ENCODE measurements at regions not wholly inside any gene's neighbourhood (a gene's known extent, or its start where the extent isn't known, plus 50 kb on each side); places are given as distances from the start of the nearest gene placed in this dataset.

DNA sequence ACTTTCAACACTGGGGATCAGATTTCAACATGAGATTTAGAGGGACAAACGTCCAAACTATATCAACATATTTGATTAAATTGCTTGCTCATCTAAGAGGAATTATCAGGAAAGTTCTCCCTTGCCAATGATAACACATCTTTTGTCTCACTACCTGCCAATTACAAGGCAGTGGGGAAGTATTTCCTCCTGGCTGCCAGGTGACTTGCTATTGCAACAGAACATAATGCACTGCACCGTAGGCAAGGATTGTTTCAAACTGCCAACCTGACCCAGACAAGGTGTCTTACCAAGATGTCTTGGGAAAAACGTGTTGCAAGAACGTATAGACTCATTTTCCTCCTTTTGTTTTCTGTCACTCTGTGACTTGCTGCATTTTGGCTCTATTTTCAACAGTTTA is 711.6 kb downstream of the METTL15 start:
- peak; percentile 61; the same call in 1 of the 2 replicates for TF ChIP-seq EP300 (IDR thresholded peaks at IDR 0.05; ENCODE audit: borderline replicate concordance)
- TF ChIP-seq, protein P1, sequence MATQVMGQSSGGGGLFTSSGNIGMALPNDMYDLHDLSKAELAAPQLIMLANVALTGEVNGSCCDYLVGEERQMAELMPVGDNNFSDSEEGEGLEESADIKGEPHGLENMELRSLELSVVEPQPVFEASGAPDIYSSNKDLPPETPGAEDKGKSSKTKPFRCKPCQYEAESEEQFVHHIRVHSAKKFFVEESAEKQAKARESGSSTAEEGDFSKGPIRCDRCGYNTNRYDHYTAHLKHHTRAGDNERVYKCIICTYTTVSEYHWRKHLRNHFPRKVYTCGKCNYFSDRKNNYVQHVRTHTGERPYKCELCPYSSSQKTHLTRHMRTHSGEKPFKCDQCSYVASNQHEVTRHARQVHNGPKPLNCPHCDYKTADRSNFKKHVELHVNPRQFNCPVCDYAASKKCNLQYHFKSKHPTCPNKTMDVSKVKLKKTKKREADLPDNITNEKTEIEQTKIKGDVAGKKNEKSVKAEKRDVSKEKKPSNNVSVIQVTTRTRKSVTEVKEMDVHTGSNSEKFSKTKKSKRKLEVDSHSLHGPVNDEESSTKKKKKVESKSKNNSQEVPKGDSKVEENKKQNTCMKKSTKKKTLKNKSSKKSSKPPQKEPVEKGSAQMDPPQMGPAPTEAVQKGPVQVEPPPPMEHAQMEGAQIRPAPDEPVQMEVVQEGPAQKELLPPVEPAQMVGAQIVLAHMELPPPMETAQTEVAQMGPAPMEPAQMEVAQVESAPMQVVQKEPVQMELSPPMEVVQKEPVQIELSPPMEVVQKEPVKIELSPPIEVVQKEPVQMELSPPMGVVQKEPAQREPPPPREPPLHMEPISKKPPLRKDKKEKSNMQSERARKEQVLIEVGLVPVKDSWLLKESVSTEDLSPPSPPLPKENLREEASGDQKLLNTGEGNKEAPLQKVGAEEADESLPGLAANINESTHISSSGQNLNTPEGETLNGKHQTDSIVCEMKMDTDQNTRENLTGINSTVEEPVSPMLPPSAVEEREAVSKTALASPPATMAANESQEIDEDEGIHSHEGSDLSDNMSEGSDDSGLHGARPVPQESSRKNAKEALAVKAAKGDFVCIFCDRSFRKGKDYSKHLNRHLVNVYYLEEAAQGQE (IDR thresholded peaks at IDR 0.05; ENCODE audit: low read depth): no peak
- TF ChIP-seq TCF12 (IDR thresholded peaks at IDR 0.05; ENCODE audit: low read depth): no peak
- TF ChIP-seq YY1 (IDR thresholded peaks at IDR 0.05; ENCODE audit: low read depth): no peak
- TF ChIP-seq EGR1 (IDR thresholded peaks at IDR 0.05): no peak
- TF ChIP-seq CREB1 (IDR thresholded peaks at IDR 0.05; ENCODE audit: low read depth): no peak
- 0 out of 2 replicates have a peak, but pooled peaks have one; percentile 23 for TF ChIP-seq TEAD4 (IDR thresholded peaks at IDR 0.05)
- TF ChIP-seq ZBTB7A (IDR thresholded peaks at IDR 0.05; ENCODE audit: low read depth): no peak
- TF ChIP-seq RAD21 (IDR thresholded peaks at IDR 0.05; ENCODE audit: low read depth): no peak
- TF ChIP-seq, protein P2, sequence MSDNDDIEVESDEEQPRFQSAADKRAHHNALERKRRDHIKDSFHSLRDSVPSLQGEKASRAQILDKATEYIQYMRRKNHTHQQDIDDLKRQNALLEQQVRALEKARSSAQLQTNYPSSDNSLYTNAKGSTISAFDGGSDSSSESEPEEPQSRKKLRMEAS (IDR thresholded peaks at IDR 0.05): 0 out of 2 replicates have a peak, but pooled peaks have one; percentile 31
- no peak for TF ChIP-seq NFIC (IDR thresholded peaks at IDR 0.05)
- no peak for TF ChIP-seq TAF1 (IDR thresholded peaks at IDR 0.05; ENCODE audit: low read depth)
- no peak; the same call in 1 of the 2 replicates for TF ChIP-seq FOXM1 (IDR thresholded peaks at IDR 0.05; ENCODE audit: borderline replicate concordance, low read depth)
- TF ChIP-seq, protein P3, sequence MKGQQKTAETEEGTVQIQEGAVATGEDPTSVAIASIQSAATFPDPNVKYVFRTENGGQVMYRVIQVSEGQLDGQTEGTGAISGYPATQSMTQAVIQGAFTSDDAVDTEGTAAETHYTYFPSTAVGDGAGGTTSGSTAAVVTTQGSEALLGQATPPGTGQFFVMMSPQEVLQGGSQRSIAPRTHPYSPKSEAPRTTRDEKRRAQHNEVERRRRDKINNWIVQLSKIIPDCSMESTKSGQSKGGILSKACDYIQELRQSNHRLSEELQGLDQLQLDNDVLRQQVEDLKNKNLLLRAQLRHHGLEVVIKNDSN (IDR thresholded peaks at IDR 0.05): no peak
- TF ChIP-seq CEBPB (IDR thresholded peaks at IDR 0.05): peak; percentile 90

DNA sequence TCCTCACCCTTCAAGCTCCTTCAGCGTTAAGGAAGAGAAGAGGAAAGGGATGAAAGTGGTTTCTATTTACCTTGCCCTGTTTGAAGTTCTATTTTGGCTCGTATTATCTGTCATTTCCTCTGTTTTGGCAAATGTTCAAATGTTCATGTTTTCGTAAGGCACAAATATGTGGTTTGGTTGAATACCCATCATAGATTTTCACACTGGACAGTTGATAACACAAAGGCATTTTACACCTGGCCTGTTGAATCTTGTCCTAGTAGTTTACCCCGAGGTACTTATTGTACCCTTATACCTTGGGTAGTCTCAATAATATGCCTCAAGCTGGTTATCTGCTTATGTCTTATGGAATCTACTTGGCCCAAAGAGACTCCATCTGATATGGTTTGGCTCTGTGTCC is 706.9 kb downstream of the METTL15 start:
- no peak for TF ChIP-seq TCF12 (IDR thresholded peaks at IDR 0.05; ENCODE audit: low read depth)
- no peak for TF ChIP-seq EGR1 (IDR thresholded peaks at IDR 0.05)
- no peak for TF ChIP-seq RAD21 (IDR thresholded peaks at IDR 0.05; ENCODE audit: low read depth)
- no peak for TF ChIP-seq CREB1 (IDR thresholded peaks at IDR 0.05; ENCODE audit: low read depth)
- TF ChIP-seq, protein P2 (IDR thresholded peaks at IDR 0.05): no peak
- TF ChIP-seq ZBTB7A (IDR thresholded peaks at IDR 0.05; ENCODE audit: low read depth): no peak
- TF ChIP-seq FOXM1 (IDR thresholded peaks at IDR 0.05; ENCODE audit: borderline replicate concordance, low read depth): no peak

DNA sequence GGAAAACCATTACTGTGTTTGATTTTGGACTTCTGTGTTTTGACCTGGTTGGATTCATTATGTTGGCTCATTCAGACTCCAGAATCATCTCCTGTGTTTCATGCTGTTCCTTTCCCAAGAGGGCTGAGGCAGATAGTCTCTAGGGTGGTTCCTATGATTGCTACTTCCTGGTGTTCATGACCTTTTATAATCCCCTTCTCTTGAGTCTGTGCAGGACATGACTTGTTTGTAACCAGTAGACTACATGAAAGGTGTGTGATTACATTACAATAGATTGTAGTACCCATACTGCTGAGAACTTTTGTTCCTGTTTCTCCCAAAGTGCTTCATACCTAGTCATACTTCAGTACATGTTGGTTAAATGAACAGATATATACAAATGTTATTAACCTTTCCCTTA is 700.6 kb downstream of the METTL15 start:
- TF ChIP-seq, protein P1 (IDR thresholded peaks at IDR 0.05; ENCODE audit: low read depth): no peak

DNA sequence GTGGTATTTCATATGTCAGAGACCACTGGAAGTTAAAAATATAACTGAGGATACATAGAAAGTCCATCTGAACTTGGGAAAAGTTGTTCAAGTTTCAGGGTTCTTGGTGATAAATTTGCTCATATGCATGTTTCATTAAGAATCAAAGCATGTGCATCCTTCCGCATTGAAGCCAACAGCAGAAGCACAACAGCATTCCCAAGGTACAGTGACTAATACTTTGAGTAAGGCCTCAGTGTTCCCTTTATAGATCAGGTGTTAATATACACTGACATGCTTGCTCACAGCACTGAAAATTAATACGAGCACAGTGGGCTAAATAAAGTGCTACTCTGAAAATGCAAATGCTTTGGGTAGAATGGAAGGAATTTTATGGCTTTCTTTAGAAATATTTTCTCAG is 691.1 kb downstream of the METTL15 start:
- TF ChIP-seq TAF1 (IDR thresholded peaks at IDR 0.05; ENCODE audit: low read depth) (no peak), EP300 (IDR thresholded peaks at IDR 0.05; ENCODE audit: borderline replicate concordance) (no peak), TCF12 (IDR thresholded peaks at IDR 0.05; ENCODE audit: low read depth) (no peak), RAD21 (IDR thresholded peaks at IDR 0.05; ENCODE audit: low read depth) (no peak), TEAD4 (IDR thresholded peaks at IDR 0.05) (no peak), CEBPB (IDR thresholded peaks at IDR 0.05) (no peak), YY1 (IDR thresholded peaks at IDR 0.05; ENCODE audit: low read depth) (no peak), CREB1 (IDR thresholded peaks at IDR 0.05; ENCODE audit: low read depth) (no peak), NFIC (IDR thresholded peaks at IDR 0.05) (no peak), FOXM1 (IDR thresholded peaks at IDR 0.05; ENCODE audit: borderline replicate concordance, low read depth) (no peak), ZBTB7A (IDR thresholded peaks at IDR 0.05; ENCODE audit: low read depth) (no peak), EGR1 (IDR thresholded peaks at IDR 0.05) (no peak)
- TF ChIP-seq, protein P2 (IDR thresholded peaks at IDR 0.05): no peak
- TF ChIP-seq, protein P3 (IDR thresholded peaks at IDR 0.05): no peak
- TF ChIP-seq, protein P1 (IDR thresholded peaks at IDR 0.05; ENCODE audit: low read depth): no peak

All from Ishikawa (cell line).